Left ventricle myocardium superior (tissue), 1 donor: ENCODE measurements at regions not wholly inside any gene's neighbourhood (a gene's known extent, or its start where the extent isn't known, plus 50 kb on each side); places are given as distances from the start of the nearest gene placed in this dataset.
A peak's percentile ranks its signal among the peaks of the same experiment; 100 is the strongest.

Source experiments
- ATAC-seq: fragments of 200-7000 bp; cut with Tn5 transposase; one replicate; pipeline ENCODE4 v1.9.1; 2020; ENCODE audit warnings: mild to moderate bottlenecking, moderate library complexity
- DNase-seq: peaks from one replicate; pipeline ENCODE4 v3.0.0-alpha.2; 2020
- intact Hi-C: fragments of 100-400 bp; cut with micrococcal nuclease; formaldehyde crosslinking; loops from one replicate; pipeline ENCODE4 v1.11.0; 2022
- donor health status: DM: no; HTN: yes; CAD: no; lungs with severe emphysema.

DNA sequence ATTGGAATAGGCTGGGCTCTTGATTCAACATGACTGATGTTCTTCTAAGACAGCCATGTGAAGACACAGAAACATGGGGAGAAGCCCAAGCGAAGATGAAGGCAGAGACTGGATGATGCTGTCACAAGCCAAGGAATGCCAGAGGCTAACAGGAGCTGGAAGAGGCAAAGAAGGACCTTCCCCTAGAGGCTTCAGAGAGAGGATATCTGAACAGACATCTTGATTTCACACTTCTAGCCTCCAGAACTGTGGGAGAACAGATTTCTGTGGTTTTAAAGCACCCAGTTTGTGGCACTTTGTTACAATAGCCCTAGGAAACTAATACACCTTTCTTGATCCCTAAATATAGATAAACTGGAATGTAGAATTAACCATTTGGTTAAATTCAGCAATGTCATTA lies 127.0 kb downstream of the EDN1 start:
- intact Hi-C loops = no loop called here
- DNase-seq (no peak), ATAC-seq (no peak)

GRCh38 chr6:12418946-12419345 lies 128.8 kb downstream of the EDN1 start:
- intact Hi-C loops = no loop called here
- no peak for DNase-seq
- no peak for ATAC-seq

DNA sequence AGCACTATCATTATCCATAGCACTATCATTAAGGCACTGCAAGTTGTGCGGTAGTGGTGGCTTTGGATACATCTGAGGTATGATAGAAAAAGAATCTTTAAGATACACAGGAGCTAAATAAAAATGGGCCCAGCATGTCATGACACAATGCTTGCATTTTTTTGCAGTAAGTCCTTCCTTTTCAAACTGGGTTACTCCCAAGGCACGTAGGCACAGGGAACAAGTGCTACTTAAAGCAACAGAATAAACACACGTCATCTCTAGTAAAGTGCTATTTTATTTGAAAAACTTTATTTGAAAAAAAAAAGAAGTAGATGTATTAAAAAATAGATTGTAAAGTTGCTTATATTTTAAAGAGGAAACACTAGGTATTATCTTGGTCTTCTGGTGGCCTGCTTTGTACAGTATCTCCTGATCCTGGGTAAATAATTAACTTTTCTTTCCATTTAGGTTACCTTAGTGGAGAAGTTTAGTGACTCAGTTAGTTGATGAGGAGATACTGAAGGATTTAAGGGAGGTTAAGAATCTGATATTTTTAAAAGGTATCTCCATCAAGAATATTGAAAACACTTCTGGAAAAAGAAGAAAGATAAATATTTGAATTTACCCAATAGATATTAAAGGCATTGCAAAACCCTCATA lies 129.6 kb downstream of the EDN1 start:
- intact Hi-C loops = no loop called here
- ATAC-seq (no peak), DNase-seq (no peak)

GRCh38 chr6:12420626-12421025 lies 130.5 kb downstream of the EDN1 start:
- DNase-seq = no peak
- no peak for ATAC-seq
- intact Hi-C loops = no loop called here

GRCh38 chr6:12421596-12421995 lies 131.4 kb downstream of the EDN1 start:
- ATAC-seq = no peak
- intact Hi-C loops = no loop called here
- no peak for DNase-seq

DNA sequence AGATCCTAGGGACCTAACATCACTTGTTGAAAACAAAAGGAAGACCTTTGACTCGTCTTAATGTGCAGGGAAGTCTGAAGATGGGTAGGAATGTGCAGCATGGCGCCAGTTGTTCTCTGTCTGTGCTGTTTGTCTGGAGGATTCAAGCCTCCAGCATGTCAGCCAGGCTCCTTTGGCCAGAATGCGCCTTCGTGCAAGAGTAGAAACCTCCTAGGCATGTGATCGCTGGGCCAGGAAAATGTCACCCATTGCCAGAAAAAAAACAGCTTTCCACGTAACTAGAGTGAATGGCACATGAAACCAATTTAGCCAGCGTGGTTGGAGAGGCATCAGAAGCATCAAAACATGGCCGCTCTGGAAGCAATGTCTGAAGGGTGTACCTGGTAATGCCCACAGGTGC lies 132.7 kb downstream of the EDN1 start:
- ATAC-seq = peak; percentile 31
- peak; percentile 33 for DNase-seq
- intact Hi-C loops = no loop called here

DNA sequence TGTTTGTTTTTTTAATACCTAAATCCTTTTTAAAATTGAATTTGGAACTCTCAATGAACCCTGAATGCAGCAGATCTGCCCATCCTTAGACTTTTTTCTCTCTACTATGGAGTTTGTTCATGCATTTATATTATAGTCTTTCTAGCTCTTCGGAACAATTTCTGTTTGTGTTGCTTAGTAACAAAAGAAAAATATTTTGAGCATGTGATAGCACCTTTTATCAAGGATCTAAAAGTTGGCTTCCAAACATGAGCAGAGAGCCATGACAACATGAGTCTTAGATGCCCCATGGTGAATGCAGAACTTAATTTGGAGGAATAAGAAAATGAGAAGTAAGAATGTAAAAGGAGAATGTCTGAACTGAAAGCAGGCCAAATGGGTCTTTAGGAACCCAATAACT lies 133.7 kb downstream of the EDN1 start:
- no peak for ATAC-seq
- no peak for DNase-seq
- intact Hi-C loops = no loop called here

DNA sequence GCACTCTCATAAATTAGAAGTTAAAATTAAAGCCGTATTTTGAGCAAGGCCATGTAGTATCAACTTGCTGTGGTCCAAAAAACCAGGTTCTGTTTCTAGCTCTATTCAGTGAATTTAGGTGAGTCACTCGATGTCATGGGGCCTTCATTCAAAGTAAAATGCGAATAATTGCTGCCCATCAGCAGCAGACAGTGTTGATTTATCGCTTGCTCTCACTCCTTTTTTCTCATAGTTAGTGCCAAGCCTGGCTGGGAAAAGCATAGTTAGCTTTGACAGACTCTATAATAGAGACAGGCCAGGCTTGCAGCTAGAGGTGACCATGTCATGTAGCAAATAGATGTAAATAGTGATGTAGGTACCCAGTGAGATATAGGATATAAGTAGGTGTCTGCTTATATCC lies 136.0 kb downstream of the EDN1 start:
- ATAC-seq = no peak
- no peak for DNase-seq
- intact Hi-C loops = no loop called here

DNA sequence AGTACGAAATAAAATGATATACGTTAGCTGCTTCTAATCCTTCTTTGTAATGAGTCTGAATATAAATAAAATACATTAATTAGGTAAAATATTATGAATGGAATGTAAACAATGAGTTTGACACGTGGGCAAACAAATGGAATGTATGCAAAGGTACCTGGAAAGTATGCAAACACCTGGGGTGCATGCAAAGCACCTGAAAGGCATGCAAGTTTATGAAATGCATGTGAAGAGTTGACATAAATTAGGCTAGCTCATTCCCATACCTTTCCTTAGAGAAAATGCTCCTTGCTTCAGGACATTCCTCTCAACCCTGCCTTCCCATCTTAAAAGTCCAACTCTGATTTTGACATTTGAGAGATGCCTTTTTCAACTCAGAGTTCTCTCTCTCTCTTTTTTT lies 140.9 kb downstream of the EDN1 start:
- ATAC-seq (no peak), DNase-seq (no peak)
- intact Hi-C loops = no loop called here

DNA sequence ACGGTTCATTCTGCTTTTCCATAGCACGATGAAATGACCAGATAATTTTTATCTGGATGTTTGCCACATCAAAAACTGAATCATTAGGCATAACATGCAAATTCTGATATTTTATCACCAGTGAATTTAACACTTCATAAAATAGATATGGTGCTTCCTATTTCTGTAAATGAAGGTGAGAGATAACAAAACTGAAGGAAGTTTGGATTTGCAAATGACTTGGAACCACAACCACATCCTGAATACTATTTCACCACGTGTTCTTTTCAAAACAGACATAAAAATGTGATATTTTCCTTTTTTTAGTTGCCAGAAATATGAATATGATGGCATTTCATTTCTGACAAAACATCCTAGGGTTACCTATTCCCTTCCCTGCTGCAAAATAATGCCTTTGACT lies 146.1 kb downstream of the EDN1 start:
- intact Hi-C loops = no loop called here
- no peak for ATAC-seq
- no peak for DNase-seq

DNA sequence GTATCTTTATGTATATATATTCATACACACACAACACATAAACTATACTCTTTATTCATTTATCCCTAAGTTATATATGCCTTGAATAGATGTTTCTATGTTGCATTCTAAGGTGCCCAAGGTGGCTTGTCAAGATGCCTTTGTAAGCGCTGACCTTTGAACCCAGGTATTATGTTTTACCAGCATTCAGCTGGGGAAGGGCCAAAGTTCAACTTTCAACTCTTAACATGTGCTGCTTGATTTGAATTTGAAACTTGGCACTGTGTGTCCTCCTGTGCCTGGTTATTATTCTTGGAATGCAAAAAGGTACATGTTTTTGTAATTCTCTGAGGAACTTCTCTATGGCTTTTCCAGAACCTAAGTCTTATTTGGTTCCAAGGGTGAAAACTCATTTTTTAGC lies 146.5 kb downstream of the EDN1 start:
- intact Hi-C loops = no loop called here
- DNase-seq = no peak
- no peak for ATAC-seq

DNA sequence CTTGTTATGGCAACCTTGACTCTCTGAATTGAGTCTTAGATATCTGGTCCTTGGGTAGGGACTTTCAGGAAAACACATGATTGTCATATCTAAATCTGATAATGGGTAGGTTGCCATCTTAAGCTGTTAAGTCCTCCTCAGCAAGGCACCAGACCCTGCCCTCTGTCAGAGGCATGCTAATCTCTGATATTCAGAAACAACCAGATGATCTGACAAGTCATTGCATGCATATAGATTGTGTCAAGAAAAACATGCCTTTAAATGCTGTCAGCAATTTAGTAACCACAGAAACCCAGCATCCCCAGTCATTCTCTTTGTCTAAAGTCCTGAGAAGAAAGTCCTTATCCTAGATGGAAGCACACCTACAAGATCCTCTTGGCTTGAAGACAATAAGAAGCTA lies 149.1 kb downstream of the EDN1 start:
- no peak for DNase-seq
- intact Hi-C loops = no loop called here
- ATAC-seq = no peak

DNA sequence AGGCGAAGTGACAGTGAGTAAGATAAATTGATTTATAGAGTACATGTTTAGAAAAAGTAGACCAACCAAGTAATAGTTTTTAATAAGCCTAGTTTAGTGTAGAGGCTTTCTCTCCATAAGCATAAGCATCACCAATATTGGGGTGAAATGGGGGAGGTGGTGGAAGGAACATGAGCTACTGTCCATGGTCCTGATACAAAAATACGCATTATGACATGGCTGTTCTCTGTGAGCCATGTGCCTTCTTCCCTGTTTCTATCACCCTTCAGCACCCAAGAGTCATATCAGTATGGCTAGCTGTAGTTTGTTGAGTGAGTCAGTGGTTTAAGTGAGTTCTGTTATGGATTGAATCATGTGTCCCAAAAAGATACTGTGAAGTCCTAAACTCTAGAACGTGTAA lies 150.8 kb downstream of the EDN1 start:
- ATAC-seq = no peak
- intact Hi-C loops = no loop called here
- DNase-seq = no peak

- DNase-seq (no peak), ATAC-seq (no peak)
- intact Hi-C loops = no loop called here
Observed at GRCh38 chr6:12442455-12442854, 152.3 kb downstream of the EDN1 start.

- ATAC-seq = no peak
- no peak for DNase-seq
- intact Hi-C loops = no loop called here
Observed at GRCh38 chr6:12446394-12446793, 156.2 kb downstream of the EDN1 start.

DNA sequence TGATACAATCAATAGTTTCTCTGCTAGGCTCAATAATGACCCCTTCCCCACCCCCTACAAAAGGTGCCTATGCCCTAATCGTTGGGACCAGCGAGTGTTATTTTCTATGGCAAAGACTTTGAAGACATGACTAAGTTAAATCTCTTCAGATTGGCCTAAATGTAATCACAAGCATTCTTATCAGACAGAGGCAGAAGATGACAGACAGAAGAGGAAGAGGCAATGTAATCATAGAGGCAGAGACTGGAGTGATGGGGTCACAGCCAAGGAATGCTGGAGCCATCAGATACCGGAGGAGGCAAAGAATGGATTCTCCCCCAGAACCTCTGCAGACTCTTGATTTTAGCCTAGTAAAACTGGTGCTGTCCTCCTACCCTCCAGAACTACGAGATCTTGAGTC lies 159.3 kb downstream of the EDN1 start:
- no peak for ATAC-seq
- DNase-seq = no peak
- intact Hi-C loops = no loop called here

GRCh38 chr6:12450467-12450866 lies 160.3 kb downstream of the EDN1 start:
- no peak for ATAC-seq
- DNase-seq = no peak
- intact Hi-C loops = no loop called here

- ATAC-seq (no peak), DNase-seq (no peak)
- intact Hi-C loops = no loop called here
Observed at GRCh38 chr6:12456343-12456742, 166.2 kb downstream of the EDN1 start.

GRCh38 chr6:12457094-12457493 lies 166.9 kb downstream of the EDN1 start:
- intact Hi-C loops = no loop called here
- no peak for DNase-seq
- ATAC-seq = no peak

GRCh38 chr6:12458558-12458957 lies 168.4 kb downstream of the EDN1 start:
- no peak for DNase-seq

GRCh38 chr6:12459945-12460661 lies 169.9 kb downstream of the EDN1 start:
- no peak for DNase-seq
- ATAC-seq = no peak
- intact Hi-C loops = no loop called here

More at GRCh38 chr6:12458558-12458957, 168.4 kb downstream of the EDN1 start:
- intact Hi-C loops = no loop called here
- no peak for ATAC-seq
